Nucleus accumbens (tissue), 56 donors: ENCODE measurements at regions not wholly inside any gene's neighbourhood (a gene's known extent, or its start where the extent isn't known, plus 50 kb on each side); places are given as distances from the start of the nearest gene placed in this dataset.

Source experiments
- DNase-seq, 56 donors: peaks; one replicate each; lab custom pipeline; 2025; lab: John Stamatoyannopoulos, UW

- DNase-seq = no peak
Observed at GRCh38 chr13:28548468-28548867, 53.5 kb upstream of the FLT1 start.

- no peak for DNase-seq
Observed at GRCh38 chr13:28545583-28546333, 50.8 kb upstream of the FLT1 start.
